ENCODE measurements at regions not wholly inside any gene's neighbourhood (a gene's known extent, or its start where the extent isn't known, plus 50 kb on each side); places are given as distances from the start of the nearest gene placed in this dataset.

GRCh38 chr19:13640611-13641010 is 123.7 kb upstream of the MRI1 start:
- Histone ChIP-seq H3K27ac (ENCODE audit: low read depth, low read length) (no peak overlapping the region), H2AFZ (ENCODE audit: low read depth, low read length, poor library complexity, severe bottlenecking) (no peak overlapping the region), H3K36me3 (ENCODE audit: control insufficient read depth in 1 of 2, insufficient read depth in 2 of 2, low read length in 2 of 2) (no peaks in the 10 kb centered on the region), H3K27me3 (ENCODE audit: insufficient read depth, low read length) (no peaks in the 10 kb centered on the region), H3K4me3 (replicated peaks in 1 of 2; ENCODE audit: low read depth in 1 of 2, low read length in 2 of 2) (no peak overlapping the region), H3K9me3 (ENCODE audit: control insufficient read depth in 1 of 2, insufficient read depth in 1 of 2, low read depth in 1 of 2, low read length in 2 of 2) (no peaks in the 10 kb centered on the region), H3K9me2 (ENCODE audit: insufficient read depth) (no peaks in the 10 kb centered on the region), H4K20me1 (ENCODE audit: insufficient read depth) (no peaks in the 10 kb centered on the region), H3K4me1 (ENCODE audit: control insufficient read depth in 1 of 2, insufficient read depth in 2 of 2, low read length in 2 of 2) (peaks cover 3 to 12% of the 10 kb centered on the region in 2 experiments; a peak in 2 of 4 replicates), H3K4me2 (ENCODE audit: low read length) (no peak overlapping the region), H3K9ac (ENCODE audit: low read length) (no peak overlapping the region), H3K79me2 (ENCODE audit: insufficient read depth, low read length) (no peaks in the 10 kb centered on the region)
- no peak for TF ChIP-seq SRF (IDR thresholded peaks at IDR 0.05; ENCODE audit: low read depth)
- no peak for TF ChIP-seq EZH2phosphoT487 (IDR thresholded peaks at IDR 0.05; ENCODE audit: borderline replicate concordance)
- no peak for TF ChIP-seq CTCF (IDR thresholded peaks at IDR 0.05 in 2 of 3, conservative IDR thresholded peaks at IDR 0.05 in 1 of 3; ENCODE audit: borderline replicate concordance in 1 of 3, insufficient read depth in 1 of 3, low read depth in 2 of 3, low read length in 2 of 3)
- no peak for TF ChIP-seq SIN3A (IDR thresholded peaks at IDR 0.05; ENCODE audit: low read depth)
- no peak for TF ChIP-seq FOSL1 (IDR thresholded peaks at IDR 0.05; ENCODE audit: low read depth)
- no peak for TF ChIP-seq RAD21 (IDR thresholded peaks at IDR 0.05; ENCODE audit: low read depth)
- TF ChIP-seq YY1 (IDR thresholded peaks at IDR 0.05; ENCODE audit: extremely low read depth, insufficient replicate concordance, low read depth, low read length), result no peak
- no peak for TF ChIP-seq MAX (IDR thresholded peaks at IDR 0.05)
- no peak for TF ChIP-seq REST (IDR thresholded peaks at IDR 0.05; ENCODE audit: low read depth)
- TF ChIP-seq SP1 (IDR thresholded peaks at IDR 0.05; ENCODE audit: low read depth), result no peak
- TF ChIP-seq ZNF274 (IDR thresholded peaks at IDR 0.05; ENCODE audit: low read depth, low read length), result no peak
- TF ChIP-seq CEBPB (IDR thresholded peaks at IDR 0.05; ENCODE audit: low read depth), result no peak
- TF ChIP-seq ZBTB33 (IDR thresholded peaks at IDR 0.05; ENCODE audit: extremely low read depth, insufficient replicate concordance, low read length), result no peak
- TF ChIP-seq POLR2A (IDR thresholded peaks at IDR 0.05; ENCODE audit: borderline replicate concordance, extremely low read depth, insufficient read depth, insufficient read length), result no peak
- BruUV-seq (replicated peaks), result no TSS peak
- POLR2A ChIA-PET, result no interaction called here
- DNase-seq (ENCODE audit: low read depth, low spot score) (no peak), ATAC-seq (no peak)
- intact Hi-C loops (cut with micrococcal nuclease), result no loop called here
- CTCF ChIA-PET, result no interaction called here
- RAD21 ChIA-PET (ENCODE audit: low non-redundant PET in 1 of 2, low total read pairs in 2 of 2, uncharacterized antibody in 2 of 2, unreplicated experiment in 2 of 2), result no interaction called here
